Stomach (tissue), 4 donors: ENCODE measurements at regions not wholly inside any gene's neighbourhood (a gene's known extent, or its start where the extent isn't known, plus 50 kb on each side); places are given as distances from the start of the nearest gene placed in this dataset.

ENCODE experiments used
- CTCF ChIP-seq, 7 experiments: fragments of 450-650 bp in 4 of 7; fragments of 200-600 bp in 3 of 7; sonication (generic) in 3 of 7; IDR thresholded peaks; one replicate each; pipeline ENCODE4 v1.5.1; 2016 to 2019; ENCODE audit warnings: antibody characterized with exemption in 7 of 7, control low read depth in 2 of 7, mild to moderate bottlenecking in 1 of 7
- POLR2A ChIP-seq, 4 donors: fragments of 450-650 bp; IDR thresholded peaks; one replicate each; pipeline ENCODE4 v1.6.1; 2016; ENCODE audit warnings: antibody characterized with exemption in 4 of 4, control low read depth in 2 of 4, mild to moderate bottlenecking in 1 of 4, moderate library complexity in 1 of 4
- POLR2AphosphoS5 ChIP-seq, 3 donors: sonication (generic); formaldehyde crosslinking; IDR thresholded peaks; one replicate each; pipeline ENCODE4 v1.6.1; 2016; ENCODE audit warnings: antibody characterized with exemption in 3 of 3

DNA sequence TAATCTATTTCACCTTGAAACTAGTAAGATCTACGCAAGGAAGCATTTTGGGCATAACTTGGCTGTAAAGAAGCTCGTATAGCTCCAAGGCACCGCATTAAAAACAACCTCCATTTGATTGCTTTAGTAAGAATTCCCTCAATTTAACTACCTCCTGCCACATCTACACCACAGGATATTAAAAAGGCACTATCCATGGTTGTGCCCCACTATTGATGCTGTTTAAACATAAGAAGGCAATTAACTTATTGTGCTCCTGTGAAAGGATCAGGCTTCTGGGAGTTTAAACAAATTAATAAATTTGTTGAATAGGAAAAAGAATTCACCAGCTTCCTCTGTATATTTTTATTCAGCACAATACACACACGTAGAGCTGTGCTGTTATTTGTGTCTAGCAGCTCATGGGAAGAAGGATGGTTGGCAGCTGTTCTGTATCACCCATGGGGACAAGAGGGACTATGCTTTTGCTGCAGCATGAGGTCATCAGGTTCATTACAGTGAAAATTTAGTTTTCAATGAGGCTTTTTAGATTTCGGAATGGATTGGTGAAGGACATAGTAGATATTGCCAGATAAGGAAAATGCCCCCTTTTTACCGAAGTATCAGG lies 513.3 kb downstream of the HAO1 start:
- TF ChIP-seq POLR2A (IDR thresholded peaks at IDR 0.05) (no peak), CTCF (IDR thresholded peaks at IDR 0.05) (no peak), POLR2AphosphoS5 (IDR thresholded peaks at IDR 0.05) (no peak)
